Stimulated activated effector memory CD8-positive, alpha-beta T cell treated with anti-CD3 and anti-CD28 coated beads, Interleukin-12 subunit alpha, Interleukin-12 subunit beta, amount 100 ng/mL, for 72 hours (primary cell): ENCODE measurements at regions not wholly inside any gene's neighbourhood (a gene's known extent, or its start where the extent isn't known, plus 50 kb on each side); places are given as distances from the start of the nearest gene placed in this dataset.
"Not testable (repeated sequence)": the region's sequence is repeated elsewhere in the genome, so short reads cannot be mapped to it uniquely, and the experiment has no call there.

ENCODE experiments used
- ATAC-seq: fragments of 150-1000 bp; cut with Tn5 transposase; 2 replicates; pipeline ENCODE4 v1.10.0; 2021
- DNase-seq, 2 donors: peaks; one replicate each; pipeline ENCODE4 v3.0.0; 2021 to 2022; ENCODE audit warnings: low spot score in 2 of 2
- H3K27ac Mint-ChIP-seq: one replicate; pipeline ENCODE4 v1.8.0; 2022; ENCODE audit warnings: mild to moderate bottlenecking, mixed read lengths
- H3K36me3 Mint-ChIP-seq: one replicate; pipeline ENCODE4 v1.8.0; 2022; ENCODE audit warnings: mild to moderate bottlenecking, mixed read lengths
- H3K4me1 Mint-ChIP-seq: one replicate; pipeline ENCODE4 v1.8.0; 2022; ENCODE audit warnings: mixed read lengths
- H3K4me3 Mint-ChIP-seq: one replicate; pipeline ENCODE4 v1.8.0; 2022; ENCODE audit warnings: mild to moderate bottlenecking, mixed read lengths
- H3K9me3 Mint-ChIP-seq: one replicate; pipeline ENCODE4 v1.8.0; 2022; ENCODE audit warnings: mixed read lengths

GRCh38 chr14:37834275-37834674 is 238.8 kb downstream of the TTC6 start:
- ATAC-seq = no peak
- Mint-ChIP-seq H3K4me1 (no peaks in the 10 kb centered on the region), H3K27ac (no peak overlapping the region), H3K9me3 (peaks cover 39% of the 10 kb centered on the region), H3K36me3 (no peaks in the 10 kb centered on the region), H3K4me3 (no peak overlapping the region)
- DNase-seq = no peak

DNA sequence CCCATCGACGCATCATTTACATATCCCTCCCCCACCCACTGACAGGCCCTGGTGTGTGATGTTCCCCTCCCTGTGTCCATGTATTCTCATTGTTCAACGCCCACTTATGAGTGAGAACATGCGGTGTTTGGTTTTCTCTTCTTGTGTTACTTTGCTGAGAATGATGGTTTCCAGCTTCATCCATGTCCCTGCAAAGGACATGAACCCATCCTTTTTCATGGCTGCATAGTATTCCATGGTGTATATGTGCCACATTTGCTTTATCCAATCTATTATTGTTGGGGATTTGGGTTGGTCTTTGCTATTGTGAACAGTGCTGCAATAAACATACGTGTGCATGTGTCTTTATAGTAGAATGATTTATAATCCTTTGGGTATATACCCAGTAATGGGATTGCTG is 243.3 kb downstream of the TTC6 start:
- not testable (repeated sequence) for ATAC-seq, H3K4me3 Mint-ChIP-seq, H3K27ac Mint-ChIP-seq, H3K36me3 Mint-ChIP-seq, H3K4me1 Mint-ChIP-seq, DNase-seq
- peaks cover 26% of the 10 kb centered on the region for H3K9me3 Mint-ChIP-seq

GRCh38 chr14:37841039-37841438 is 245.6 kb downstream of the TTC6 start:
- not testable (repeated sequence) for H3K9me3 Mint-ChIP-seq, H3K27ac Mint-ChIP-seq, DNase-seq, H3K4me1 Mint-ChIP-seq, ATAC-seq, H3K36me3 Mint-ChIP-seq, H3K4me3 Mint-ChIP-seq

DNA sequence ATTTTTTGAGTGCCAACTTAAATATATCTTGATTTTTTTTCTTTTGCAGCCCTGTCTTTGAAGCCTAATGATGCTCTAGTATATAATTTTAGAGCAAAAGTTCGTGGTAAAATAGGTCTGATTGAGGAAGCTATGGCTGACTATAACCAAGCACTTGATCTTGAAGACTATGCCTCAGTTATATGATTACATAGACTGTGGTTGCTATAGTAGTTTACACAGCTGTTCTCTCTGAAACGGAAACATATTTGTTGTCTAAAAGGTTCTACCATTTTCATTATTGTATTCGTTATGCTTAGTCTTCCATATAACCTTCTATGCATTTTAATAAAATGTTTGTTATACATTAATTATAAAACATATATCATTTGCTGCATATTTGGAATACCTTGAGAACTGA is 246.7 kb downstream of the TTC6 start:
- peaks cover 6% of the 10 kb centered on the region for H3K9me3 Mint-ChIP-seq
- H3K36me3 Mint-ChIP-seq = no peaks in the 10 kb centered on the region
- no peak overlapping the region for H3K4me3 Mint-ChIP-seq
- no peaks in the 10 kb centered on the region for H3K4me1 Mint-ChIP-seq
- DNase-seq (no peak), ATAC-seq (no peak)
- no peak overlapping the region for H3K27ac Mint-ChIP-seq

DNA sequence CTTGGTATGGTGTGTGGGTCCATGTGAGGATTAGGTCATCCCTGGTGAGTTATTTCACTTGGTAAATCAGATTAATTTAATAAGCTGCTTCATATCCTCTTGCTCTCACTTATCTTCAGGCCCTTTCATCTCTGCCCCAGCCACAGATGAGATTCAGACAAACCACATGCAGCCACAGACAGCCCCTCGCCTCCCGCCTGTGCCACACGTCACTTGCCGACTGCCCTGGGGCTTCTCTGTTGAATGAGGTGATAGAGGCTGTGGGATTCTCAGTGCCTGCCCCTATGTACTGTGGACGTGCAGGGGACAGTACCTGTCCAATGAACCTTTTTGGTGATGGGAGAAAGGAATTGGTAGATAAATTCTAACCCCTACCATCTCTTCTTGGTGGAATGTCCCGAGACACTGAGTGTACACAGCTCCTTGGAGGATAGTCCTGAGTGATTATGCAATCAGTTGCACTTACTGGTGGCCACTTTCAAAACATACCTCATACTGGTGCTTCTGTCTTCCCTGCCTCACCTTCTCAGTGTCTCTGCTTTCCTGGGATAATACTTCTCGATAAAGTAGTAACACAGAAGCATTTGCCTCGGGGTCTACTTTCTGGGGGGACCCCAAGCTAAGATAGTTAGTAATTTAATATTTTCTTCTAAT is 248.7 kb downstream of the TTC6 start:
- no peaks in the 10 kb centered on the region for H3K4me1 Mint-ChIP-seq
- no peaks in the 10 kb centered on the region for H3K9me3 Mint-ChIP-seq
- H3K4me3 Mint-ChIP-seq = no peak overlapping the region
- H3K36me3 Mint-ChIP-seq = no peaks in the 10 kb centered on the region
- no peak overlapping the region for H3K27ac Mint-ChIP-seq
- no peak for ATAC-seq
- no peak for DNase-seq

DNA sequence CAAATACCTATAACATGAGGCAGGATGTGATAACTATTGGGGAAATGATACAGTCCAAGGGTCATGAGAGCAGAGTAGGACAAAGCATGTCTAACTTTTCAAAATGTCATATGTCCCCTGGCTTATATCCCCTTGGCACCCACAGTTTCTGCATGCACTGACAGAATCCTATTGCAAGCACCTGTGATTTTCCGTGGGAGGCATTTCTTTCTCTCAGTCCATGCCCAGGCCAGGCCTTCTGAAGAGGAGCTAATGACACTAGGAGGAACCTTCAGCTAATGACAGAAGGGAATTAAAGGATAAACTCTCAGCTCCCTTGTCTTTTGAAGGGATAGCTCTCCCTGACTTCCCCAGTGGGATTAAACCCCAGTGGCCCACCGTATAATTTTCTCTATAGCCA is 249.2 kb downstream of the TTC6 start:
- no peaks in the 10 kb centered on the region for H3K4me1 Mint-ChIP-seq
- no peak overlapping the region for H3K4me3 Mint-ChIP-seq
- ATAC-seq (no peak), DNase-seq (no peak)
- no peaks in the 10 kb centered on the region for H3K36me3 Mint-ChIP-seq
- no peaks in the 10 kb centered on the region for H3K9me3 Mint-ChIP-seq
- H3K27ac Mint-ChIP-seq = no peak overlapping the region

- Mint-ChIP-seq H3K27ac (no peak overlapping the region), H3K9me3 (peaks cover 4% of the 10 kb centered on the region), H3K4me1 (no peaks in the 10 kb centered on the region), H3K4me3 (no peak overlapping the region), H3K36me3 (no peaks in the 10 kb centered on the region)
- ATAC-seq = no peak
- DNase-seq = no peak
Observed at GRCh38 chr14:37848985-37849621, 253.7 kb downstream of the TTC6 start.

GRCh38 chr14:37851054-37851453 is 255.6 kb downstream of the TTC6 start:
- ATAC-seq = no peak
- H3K36me3 Mint-ChIP-seq = no peaks in the 10 kb centered on the region
- no peaks in the 10 kb centered on the region for H3K4me1 Mint-ChIP-seq
- no peak for DNase-seq
- peaks cover 6% of the 10 kb centered on the region for H3K9me3 Mint-ChIP-seq
- H3K27ac Mint-ChIP-seq = no peak overlapping the region
- no peak overlapping the region for H3K4me3 Mint-ChIP-seq

GRCh38 chr14:37855871-37856270 is 260.4 kb downstream of the TTC6 start:
- no peaks in the 10 kb centered on the region for H3K36me3 Mint-ChIP-seq
- no peak overlapping the region for H3K27ac Mint-ChIP-seq
- no peak for ATAC-seq
- DNase-seq = no peak
- no peaks in the 10 kb centered on the region for H3K4me1 Mint-ChIP-seq
- peaks cover 4% of the 10 kb centered on the region for H3K9me3 Mint-ChIP-seq
- H3K4me3 Mint-ChIP-seq = no peak overlapping the region

DNA sequence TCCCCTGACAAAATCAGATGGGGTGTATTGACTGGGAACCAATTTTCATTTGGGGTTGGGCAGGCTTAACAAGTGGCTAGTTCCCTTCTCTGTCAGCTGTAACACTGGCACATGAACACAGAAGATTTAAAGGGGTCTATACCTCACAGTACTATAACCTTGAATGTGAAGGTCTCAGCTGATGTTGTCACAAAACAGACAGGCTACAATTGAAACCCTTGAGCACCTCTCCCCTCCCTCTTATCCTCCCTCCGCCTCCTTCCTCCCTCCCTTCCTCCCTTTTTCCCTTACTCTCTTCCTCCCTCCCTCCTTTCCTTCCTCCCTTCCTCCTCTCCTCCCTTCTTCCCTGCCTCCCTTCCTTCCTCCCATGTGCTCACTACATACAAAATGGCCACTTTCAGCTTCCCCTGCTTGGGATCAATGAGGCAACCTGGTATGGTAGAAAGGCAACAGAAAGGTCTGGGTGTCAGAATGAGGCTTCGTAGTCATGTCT is 262.4 kb downstream of the TTC6 start:
- Mint-ChIP-seq H3K4me1 (no peaks in the 10 kb centered on the region), H3K9me3 (peaks cover 4% of the 10 kb centered on the region), H3K4me3 (no peak overlapping the region), H3K27ac (no peak overlapping the region), H3K36me3 (no peaks in the 10 kb centered on the region)
- no peak for DNase-seq
- peak; percentile 37 for ATAC-seq

GRCh38 chr14:37858733-37859132 is 263.3 kb downstream of the TTC6 start:
- H3K4me1 Mint-ChIP-seq = no peaks in the 10 kb centered on the region
- ATAC-seq (no peak), DNase-seq (no peak)
- H3K36me3 Mint-ChIP-seq = no peaks in the 10 kb centered on the region
- no peak overlapping the region for H3K27ac Mint-ChIP-seq
- H3K9me3 Mint-ChIP-seq = peaks cover 4% of the 10 kb centered on the region
- no peak overlapping the region for H3K4me3 Mint-ChIP-seq

DNA sequence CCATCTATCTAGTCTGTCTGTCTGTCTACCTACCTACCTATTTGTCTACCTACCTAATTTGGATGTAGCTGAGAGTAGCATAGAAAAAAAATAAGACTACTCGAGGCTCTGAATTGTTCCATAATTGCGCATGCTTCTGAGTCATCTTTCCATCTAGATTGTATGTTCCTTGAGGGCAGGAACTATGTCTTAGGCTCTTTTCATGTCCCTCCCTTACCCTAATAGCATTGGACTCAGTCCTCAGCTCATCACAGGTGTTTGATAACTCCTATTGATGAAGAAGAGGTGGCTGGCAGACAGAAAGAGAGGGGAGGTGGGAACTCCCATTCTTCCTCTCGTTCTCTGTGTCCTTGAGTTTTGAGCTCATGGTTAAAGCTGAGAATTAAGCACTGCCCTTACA is 263.7 kb downstream of the TTC6 start:
- Mint-ChIP-seq H3K9me3 (peaks cover 1% of the 10 kb centered on the region), H3K4me1 (no peaks in the 10 kb centered on the region), H3K27ac (no peak overlapping the region), H3K4me3 (no peak overlapping the region), H3K36me3 (no peaks in the 10 kb centered on the region)
- no peak for DNase-seq
- no peak for ATAC-seq

DNA sequence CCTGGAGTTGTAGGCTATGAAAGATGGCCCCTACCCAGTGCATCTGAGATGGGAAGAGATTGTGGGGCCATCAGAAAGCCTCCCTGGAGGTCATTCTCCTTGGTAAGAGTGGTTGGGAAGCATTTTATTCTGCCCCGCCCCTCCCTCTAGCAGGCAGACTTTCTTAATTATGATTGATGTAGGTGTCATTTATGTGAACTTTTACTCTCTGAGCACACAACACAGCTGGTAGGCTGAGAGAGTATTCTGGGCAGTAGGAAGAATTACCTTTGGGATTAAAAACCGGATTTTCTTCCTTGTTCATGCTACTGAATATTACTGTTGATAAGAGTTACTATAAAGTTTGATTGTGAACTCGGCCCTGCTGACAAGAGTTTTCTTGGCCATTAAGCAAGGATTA is 266.8 kb downstream of the TTC6 start:
- H3K27ac Mint-ChIP-seq = no peak overlapping the region
- ATAC-seq (no peak), DNase-seq (no peak)
- H3K36me3 Mint-ChIP-seq = no peaks in the 10 kb centered on the region
- no peak overlapping the region for H3K4me3 Mint-ChIP-seq
- no peaks in the 10 kb centered on the region for H3K9me3 Mint-ChIP-seq
- no peaks in the 10 kb centered on the region for H3K4me1 Mint-ChIP-seq

DNA sequence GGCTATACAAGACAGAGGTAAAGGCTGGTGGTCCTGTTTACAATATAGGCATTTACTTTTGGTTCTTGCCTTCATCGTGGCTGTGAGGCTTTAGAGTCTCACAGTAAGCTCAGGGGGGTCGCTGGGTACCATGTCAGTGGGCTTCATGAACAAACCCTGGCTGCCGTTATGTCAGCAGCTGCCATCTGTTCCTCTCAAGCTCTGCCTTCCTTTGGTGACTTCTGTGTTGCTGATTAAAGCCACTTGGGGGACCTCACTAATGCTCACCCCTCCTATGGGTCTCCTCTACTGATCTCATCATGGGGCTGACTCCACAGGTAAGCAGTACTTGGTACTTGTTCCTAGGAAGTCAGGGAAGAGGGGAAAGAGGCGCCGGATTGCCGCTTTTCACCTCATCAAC is 268.7 kb downstream of the TTC6 start:
- DNase-seq (no peak), ATAC-seq (no peak)
- Mint-ChIP-seq H3K36me3 (no peaks in the 10 kb centered on the region), H3K4me1 (no peaks in the 10 kb centered on the region), H3K9me3 (peaks cover 8% of the 10 kb centered on the region), H3K4me3 (no peak overlapping the region), H3K27ac (no peak overlapping the region)

DNA sequence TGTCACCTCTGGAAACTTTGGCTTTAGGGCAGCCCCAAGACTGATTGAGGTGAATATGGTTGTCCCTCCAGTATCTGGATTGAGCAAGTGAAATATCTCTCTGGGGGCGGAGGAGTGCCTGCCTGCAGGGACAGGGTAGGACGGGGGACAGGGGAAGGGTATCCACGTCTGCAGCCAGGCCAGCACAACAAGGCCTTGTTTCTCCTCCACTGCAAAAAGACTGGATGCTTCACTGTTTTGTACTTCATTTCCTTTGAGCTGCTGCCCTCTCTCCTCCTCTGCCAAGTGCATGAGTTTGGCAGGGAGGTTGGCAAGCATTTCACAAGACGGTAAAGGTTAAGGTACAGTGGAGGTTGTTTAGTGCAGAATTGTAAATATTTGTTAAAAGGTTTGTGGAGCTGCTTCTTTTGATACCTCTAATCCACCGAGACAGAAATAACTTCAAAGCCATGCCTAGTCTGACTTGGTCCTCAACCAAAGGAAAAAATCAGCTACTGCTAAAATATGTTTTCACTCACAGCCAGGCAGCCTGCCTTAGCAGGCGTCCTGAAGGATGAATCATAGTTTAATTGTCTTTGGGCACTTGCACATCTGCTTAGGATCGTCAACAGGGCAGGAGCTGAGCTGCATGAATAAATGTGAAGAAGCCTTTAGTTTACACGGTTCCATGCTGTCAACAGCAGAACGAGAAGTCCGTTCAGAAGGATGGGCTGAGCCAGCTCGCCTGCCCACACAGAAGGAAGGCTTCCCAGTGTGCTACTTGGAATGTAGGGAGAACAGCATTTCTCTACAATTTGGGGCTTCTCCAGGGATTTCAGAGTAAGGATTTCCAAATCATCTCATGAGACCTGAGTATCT is 269.7 kb downstream of the TTC6 start:
- ATAC-seq (no peak), DNase-seq (no peak)
- Mint-ChIP-seq H3K27ac (no peak overlapping the region), H3K36me3 (no peaks in the 10 kb centered on the region), H3K9me3 (peaks cover 9% of the 10 kb centered on the region), H3K4me3 (no peak overlapping the region), H3K4me1 (no peaks in the 10 kb centered on the region)
